ENCODE measurements at regions not wholly inside any gene's neighbourhood (a gene's known extent, or its start where the extent isn't known, plus 50 kb on each side); places are given as distances from the start of the nearest gene placed in this dataset.

- Histone ChIP-seq H3K4ac (ENCODE audit: low read depth, low read length) (no peak overlapping the region), H4K91ac (ENCODE audit: insufficient read length, low read depth, low read length) (no peak overlapping the region), H3K4me1 (ENCODE audit: insufficient read depth, low read length) (no peaks in the 10 kb centered on the region), H2BK5ac (ENCODE audit: insufficient read length, low read length) (no peak overlapping the region), H2AFZ (ENCODE audit: low read length) (no peak overlapping the region), H3K27ac (ENCODE audit: insufficient read length, low read depth, low read length) (no peak overlapping the region), H4K8ac (replicated peaks; ENCODE audit: insufficient read length, low read depth, low read length) (no peak overlapping the region), H3K4me2 (ENCODE audit: insufficient read depth, insufficient read length, low read length) (no peak overlapping the region), H2BK15ac (ENCODE audit: low read depth, low read length) (no peak overlapping the region), H4K20me1 (ENCODE audit: control insufficient read depth, insufficient read depth, insufficient read length) (no peaks in the 10 kb centered on the region), H2BK20ac (ENCODE audit: low read depth, low read length, poor library complexity, severe bottlenecking) (no peak overlapping the region), H2BK12ac (ENCODE audit: insufficient read length, low read depth, low read length) (no peak overlapping the region), H3T11ph (ENCODE audit: low read length) (no peak overlapping the region), H3K9ac (ENCODE audit: extremely low read depth, insufficient read length, low read length) (no peak overlapping the region), H3K23ac (ENCODE audit: insufficient read length, low read depth, low read length) (no peak overlapping the region), H3K14ac (ENCODE audit: insufficient read depth, low read length) (no peak overlapping the region), H3K56ac (ENCODE audit: insufficient read length, low read depth, low read length) (no peak overlapping the region), H3K79me2 (ENCODE audit: insufficient read depth, low read length) (no peaks in the 10 kb centered on the region), H2AK5ac (ENCODE audit: insufficient read length, low read length) (no peak overlapping the region), H3K23me2 (ENCODE audit: insufficient read length, low read depth, low read length, poor library complexity, severe bottlenecking) (no peaks in the 10 kb centered on the region), H3K18ac (ENCODE audit: insufficient read length, low read depth, low read length) (no peak overlapping the region), H2BK120ac (ENCODE audit: low read depth, low read length, poor library complexity, severe bottlenecking) (no peak overlapping the region), H3K27me3 (ENCODE audit: insufficient read depth, low read length) (no peaks in the 10 kb centered on the region), H3K79me1 (ENCODE audit: insufficient read depth, low read depth, low read length, poor library complexity, severe bottlenecking) (no peaks in the 10 kb centered on the region), H4K5ac (ENCODE audit: insufficient read length, low read depth, low read length) (no peak overlapping the region), H3K9me3 (ENCODE audit: control insufficient read depth, low read depth, low read length) (no peaks in the 10 kb centered on the region)
- DNase-seq = no peak
- Mint-ChIP-seq H3K27me3 (ENCODE audit: low read depth) (peaks cover 13% of the 10 kb centered on the region), H3K4me3 (no peak overlapping the region), H3K27ac (no peak overlapping the region), H3K9me3 (no peaks in the 10 kb centered on the region; a peak in 2 of 5 replicates), H3K36me3 (ENCODE audit: insufficient read depth in 1 of 3, low read depth in 3 of 3) (no peaks in the 10 kb centered on the region), H3K4me1 (no peaks in the 10 kb centered on the region; a peak in 1 of 4 replicates)
- TF ChIP-seq CTCF (conservative IDR thresholded peaks at IDR 0.05) = no peak
- WGBS (ENCODE audit: extremely low coverage, insufficient read length, low lambda C conversion rate) = no CpG with 5 or more reads among the region's 12 CpGs
Measured at GRCh38 chr15:70479785-70480184, 283.6 kb downstream of the UACA start.
